Neuronal stem cell (in vitro differentiated cells): ENCODE measurements at regions not wholly inside any gene's neighbourhood (a gene's known extent, or its start where the extent isn't known, plus 50 kb on each side); places are given as distances from the start of the nearest gene placed in this dataset.
A peak's percentile ranks its signal among the peaks of the same experiment; 100 is the strongest.

ENCODE experiments used
- DNase-seq: peaks from one replicate; pipeline ENCODE4 v3.0.0-alpha.2; 2013; ENCODE audit warnings: low spot score
- H2AFZ ChIP-seq: one replicate; pipeline ENCODE4 v1.6.1; 2013; ENCODE audit warnings: mild to moderate bottlenecking, low read length, inconsistent platforms
- H2AK5ac ChIP-seq: 2 replicates; pipeline ENCODE4 v1.6.1; 2013; ENCODE audit warnings: low read depth, mild to moderate bottlenecking, inconsistent platforms, low read length, moderate library complexity, mixed read lengths
- H2BK120ac ChIP-seq: 2 replicates; pipeline ENCODE4 v1.6.1; 2013; ENCODE audit warnings: low read depth, mild to moderate bottlenecking, inconsistent platforms, low read length, moderate library complexity, mixed read lengths
- H2BK12ac ChIP-seq: one replicate; pipeline ENCODE4 v1.6.1; 2013; ENCODE audit warnings: low read length, inconsistent platforms
- H2BK15ac ChIP-seq: 2 replicates; pipeline ENCODE4 v1.6.1; 2013; ENCODE audit warnings: mild to moderate bottlenecking, low read length, inconsistent platforms, mixed read lengths
- H2BK5ac ChIP-seq: one replicate; pipeline ENCODE4 v1.6.1; 2013; ENCODE audit warnings: inconsistent platforms, mild to moderate bottlenecking, low read length, moderate library complexity
- H3K14ac ChIP-seq: one replicate; pipeline ENCODE4 v1.6.1; 2013; ENCODE audit warnings: low read length, inconsistent platforms
- H3K18ac ChIP-seq: 2 replicates; pipeline ENCODE4 v1.6.1; 2013; ENCODE audit warnings: low read length, inconsistent platforms
- H3K23ac ChIP-seq: 2 replicates; pipeline ENCODE4 v1.6.1; 2013; ENCODE audit warnings: low read depth, mild to moderate bottlenecking, mixed read lengths, low read length, inconsistent platforms; ENCODE audit not compliant: poor library complexity
- H3K27ac ChIP-seq: replicated peaks from 3 replicates; pipeline ENCODE4 v1.5.1; 2013; ENCODE audit warnings: low read length, inconsistent platforms
- H3K27me3 ChIP-seq, 3 experiments: 2 replicates each; pipeline ENCODE4 v1.6.1; 2013; ENCODE audit warnings: low read length in 3 of 3, mild to moderate bottlenecking in 2 of 3, inconsistent platforms in 1 of 3, low read depth in 1 of 3, mixed read lengths in 1 of 3, moderate library complexity in 1 of 3; ENCODE audit not compliant: control insufficient read depth in 3 of 3, insufficient read depth in 3 of 3
- H3K36me3 ChIP-seq, 2 donors: replicated peaks in 1 of 2; 2 replicates each; pipeline ENCODE4 v1.6.1; 2013; ENCODE audit warnings: low read length in 2 of 2; ENCODE audit not compliant: control insufficient read depth in 2 of 2, insufficient read depth in 2 of 2
- H3K4ac ChIP-seq: 2 replicates; pipeline ENCODE4 v1.6.1; 2013; ENCODE audit warnings: inconsistent platforms, mild to moderate bottlenecking, low read length, moderate library complexity
- H3K4me1 ChIP-seq, 2 donors: 1 replicate in 1 of 2; 2 replicates in 1 of 2; pipeline ENCODE4 v1.6.1; 2013; ENCODE audit warnings: low read length in 2 of 2, low read depth in 1 of 2; ENCODE audit not compliant: control insufficient read depth in 2 of 2, insufficient read depth in 1 of 2
- H3K4me2 ChIP-seq: one replicate; pipeline ENCODE4 v1.6.1; 2013; ENCODE audit warnings: mild to moderate bottlenecking, low read length, inconsistent platforms; ENCODE audit not compliant: insufficient read depth, poor library complexity, severe bottlenecking
- H3K4me3 ChIP-seq, 2 donors: 2 replicates each; pipeline ENCODE4 v1.5.1; 2013; ENCODE audit warnings: low read length in 2 of 2, mild to moderate bottlenecking in 2 of 2, inconsistent platforms in 1 of 2, moderate library complexity in 1 of 2
- H3K79me1 ChIP-seq: one replicate; pipeline ENCODE4 v1.6.1; 2013; ENCODE audit warnings: low read depth, mild to moderate bottlenecking, inconsistent platforms, low read length, moderate library complexity
- H3K9ac ChIP-seq: one replicate; pipeline ENCODE4 v1.6.1; 2013; ENCODE audit warnings: mild to moderate bottlenecking, low read depth, low read length, inconsistent platforms; ENCODE audit not compliant: poor library complexity
- H3K9me3 ChIP-seq, 2 donors: replicated peaks in 1 of 2; 2 replicates each; pipeline versions ENCODE3 to v1.6.1; 2013; ENCODE audit warnings: low read length in 2 of 2, mild to moderate bottlenecking in 2 of 2, inconsistent platforms in 1 of 2, low read depth in 1 of 2, mixed read lengths in 1 of 2, moderate library complexity in 1 of 2; ENCODE audit not compliant: control insufficient read depth in 2 of 2, insufficient read depth in 1 of 2
- H4K8ac ChIP-seq: one replicate; pipeline ENCODE4 v1.6.1; 2013; ENCODE audit warnings: low read depth, mild to moderate bottlenecking, inconsistent platforms, low read length, moderate library complexity
- H4K91ac ChIP-seq: one replicate; pipeline ENCODE4 v1.6.1; 2013; ENCODE audit warnings: low read length, low read depth, mild to moderate bottlenecking, inconsistent platforms; ENCODE audit not compliant: poor library complexity
- WGBS, 2 donors: extraction: QIAGEN DNeasy Blood & Tissue Kit; methylation state at CpG; one replicate each; pipeline ENCODE4 v1.1.7; 2013; ENCODE audit warnings: missing lambda C conversion rate in 2 of 2, mixed read lengths in 1 of 2; ENCODE audit not compliant: insufficient read length in 2 of 2, insufficient replicate concordance in 1 of 2; ENCODE audit errors: extremely low coverage in 2 of 2; 5-methylcytosine and 5-hydroxymethylcytosine counted together

DNA sequence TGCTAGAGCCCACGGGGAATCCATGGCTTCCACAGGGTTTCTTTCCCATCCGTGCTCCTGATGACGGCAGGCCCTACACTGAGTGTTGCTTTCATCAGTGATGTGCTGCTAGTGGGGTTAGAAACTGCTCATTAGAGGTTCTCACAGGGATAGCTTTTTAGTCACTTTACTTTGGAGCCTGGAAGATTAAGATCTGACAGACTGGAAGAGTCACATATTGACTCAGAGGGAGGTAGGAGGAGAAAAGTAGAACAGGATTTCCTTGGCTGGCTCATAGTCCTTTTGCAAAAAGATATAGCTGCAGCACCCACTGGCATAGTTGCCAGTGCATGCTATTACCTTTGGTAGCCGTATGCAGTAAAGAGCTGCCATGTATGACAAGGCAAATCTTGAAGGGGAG, 890.3 kb downstream of the C6orf118 start:
- no peak overlapping the region for H2BK12ac ChIP-seq
- no peak overlapping the region for H2AK5ac ChIP-seq
- H3K4me1 ChIP-seq, result peaks cover 2 to 24% of the 10 kb centered on the region in 2 donors
- H3K9me3 ChIP-seq, result peaks cover 12 to 23% of the 10 kb centered on the region in 2 donors
- DNase-seq, result no peak
- H3K14ac ChIP-seq, result no peak overlapping the region
- WGBS, 2 donors, result no CpG with 5 or more reads among the region's 4 CpGs
- H3K18ac ChIP-seq, result no peak overlapping the region
- H2AFZ ChIP-seq, result peak overlapping the region; percentile 52
- no peak overlapping the region for H3K4me2 ChIP-seq
- H4K8ac ChIP-seq, result no peak overlapping the region
- no peak overlapping the region for H3K4ac ChIP-seq
- H3K27me3 ChIP-seq, result no peaks in the 10 kb centered on the region
- no peaks in the 10 kb centered on the region for H3K36me3 ChIP-seq
- no peak overlapping the region for H3K4me3 ChIP-seq
- no peak overlapping the region for H2BK120ac ChIP-seq
- no peak overlapping the region for H3K23ac ChIP-seq
- no peaks in the 10 kb centered on the region for H3K79me1 ChIP-seq
- no peak overlapping the region for H3K27ac ChIP-seq
- H4K91ac ChIP-seq, result no peak overlapping the region
- H2BK5ac ChIP-seq, result no peak overlapping the region
- H2BK15ac ChIP-seq, result no peak overlapping the region
- H3K9ac ChIP-seq, result no peak overlapping the region

DNA sequence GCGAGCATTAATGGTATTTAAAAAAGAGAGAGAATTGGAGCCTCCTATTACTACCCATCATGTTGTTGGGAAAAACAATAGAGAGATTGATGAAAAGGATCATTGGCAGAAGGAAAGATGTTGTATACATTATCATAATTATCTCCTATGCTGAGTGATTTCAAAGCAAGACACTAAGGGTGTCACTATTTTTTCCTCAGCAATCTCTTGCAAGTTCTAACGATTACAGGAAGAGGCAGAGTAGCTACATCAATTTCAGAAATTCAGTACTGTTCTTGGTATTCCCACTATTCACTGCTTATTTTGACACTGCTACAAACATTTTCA, 891.2 kb downstream of the C6orf118 start:
- Histone ChIP-seq H3K79me1 (no peaks in the 10 kb centered on the region), H3K27ac (no peak overlapping the region), H3K27me3 (no peaks in the 10 kb centered on the region), H3K14ac (no peak overlapping the region), H3K36me3 (no peaks in the 10 kb centered on the region), H3K4me1 (peaks cover 2 to 24% of the 10 kb centered on the region in 2 donors), H3K4me3 (no peak overlapping the region), H4K91ac (no peak overlapping the region), H2AK5ac (no peak overlapping the region), H3K18ac (no peak overlapping the region), H3K23ac (no peak overlapping the region), H2BK120ac (no peak overlapping the region), H3K9me3 (peaks cover 8 to 17% of the 10 kb centered on the region in 2 donors), H3K4ac (no peak overlapping the region), H2BK15ac (no peak overlapping the region), H2BK5ac (no peak overlapping the region), H3K9ac (no peak overlapping the region), H2BK12ac (no peak overlapping the region), H3K4me2 (no peak overlapping the region), H2AFZ (no peak overlapping the region), H4K8ac (no peak overlapping the region)
- DNase-seq, result no peak
- WGBS, 2 donors, result no CpG with 5 or more reads among the region's 2 CpGs

DNA sequence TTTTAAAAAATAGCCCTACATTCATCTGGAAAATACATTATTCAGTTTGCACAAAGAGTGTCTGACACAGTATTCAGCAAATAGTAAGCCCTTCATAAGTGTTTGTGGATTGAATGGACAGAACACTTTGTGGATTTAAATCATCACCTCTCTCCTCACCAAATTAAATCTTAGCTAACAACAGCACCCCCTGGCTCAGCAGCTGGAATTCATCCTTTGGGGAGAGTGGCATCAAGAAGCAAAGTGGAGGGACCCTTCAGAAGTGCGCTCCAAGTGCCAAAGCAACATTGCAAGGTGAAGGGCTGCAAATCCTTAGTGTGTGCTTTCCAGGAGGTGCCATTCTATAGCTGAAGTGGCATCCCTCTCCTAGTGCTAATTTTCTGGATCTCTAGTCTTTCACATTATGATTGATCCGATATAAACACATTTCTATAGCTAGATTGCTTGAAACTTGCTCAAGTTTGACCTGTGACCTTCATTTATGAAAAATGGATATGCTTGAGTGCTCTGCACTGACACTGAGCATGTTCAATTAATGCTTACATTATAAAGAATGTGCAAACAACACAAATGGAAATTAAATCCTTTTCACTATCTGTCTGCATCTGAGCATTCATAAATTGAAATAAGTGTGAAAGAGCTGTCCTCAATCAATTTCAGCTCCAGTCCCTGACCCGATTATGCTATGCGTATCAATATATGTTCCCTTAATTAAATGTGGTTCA, 891.7 kb downstream of the C6orf118 start:
- H2BK12ac ChIP-seq, result no peak overlapping the region
- no peak overlapping the region for H4K91ac ChIP-seq
- no peak overlapping the region for H3K9ac ChIP-seq
- H3K14ac ChIP-seq, result no peak overlapping the region
- no peak overlapping the region for H2AFZ ChIP-seq
- no peak overlapping the region for H3K4ac ChIP-seq
- DNase-seq, result no peak
- H3K36me3 ChIP-seq, result no peaks in the 10 kb centered on the region
- H2BK15ac ChIP-seq, result no peak overlapping the region
- H4K8ac ChIP-seq, result no peak overlapping the region
- no peak overlapping the region for H3K4me2 ChIP-seq
- no CpG with 5 or more reads among the region's 4 CpGs for WGBS, 2 donors
- H3K9me3 ChIP-seq, result peaks cover 6 to 14% of the 10 kb centered on the region in 2 donors
- no peak overlapping the region for H2BK5ac ChIP-seq
- H3K23ac ChIP-seq, result no peak overlapping the region
- peaks cover 2 to 24% of the 10 kb centered on the region in 2 donors for H3K4me1 ChIP-seq
- H3K27me3 ChIP-seq, result no peaks in the 10 kb centered on the region
- H2BK120ac ChIP-seq, result no peak overlapping the region
- no peak overlapping the region for H3K27ac ChIP-seq
- H3K79me1 ChIP-seq, result no peaks in the 10 kb centered on the region
- H3K18ac ChIP-seq, result no peak overlapping the region
- H3K4me3 ChIP-seq, result no peak overlapping the region
- no peak overlapping the region for H2AK5ac ChIP-seq

DNA sequence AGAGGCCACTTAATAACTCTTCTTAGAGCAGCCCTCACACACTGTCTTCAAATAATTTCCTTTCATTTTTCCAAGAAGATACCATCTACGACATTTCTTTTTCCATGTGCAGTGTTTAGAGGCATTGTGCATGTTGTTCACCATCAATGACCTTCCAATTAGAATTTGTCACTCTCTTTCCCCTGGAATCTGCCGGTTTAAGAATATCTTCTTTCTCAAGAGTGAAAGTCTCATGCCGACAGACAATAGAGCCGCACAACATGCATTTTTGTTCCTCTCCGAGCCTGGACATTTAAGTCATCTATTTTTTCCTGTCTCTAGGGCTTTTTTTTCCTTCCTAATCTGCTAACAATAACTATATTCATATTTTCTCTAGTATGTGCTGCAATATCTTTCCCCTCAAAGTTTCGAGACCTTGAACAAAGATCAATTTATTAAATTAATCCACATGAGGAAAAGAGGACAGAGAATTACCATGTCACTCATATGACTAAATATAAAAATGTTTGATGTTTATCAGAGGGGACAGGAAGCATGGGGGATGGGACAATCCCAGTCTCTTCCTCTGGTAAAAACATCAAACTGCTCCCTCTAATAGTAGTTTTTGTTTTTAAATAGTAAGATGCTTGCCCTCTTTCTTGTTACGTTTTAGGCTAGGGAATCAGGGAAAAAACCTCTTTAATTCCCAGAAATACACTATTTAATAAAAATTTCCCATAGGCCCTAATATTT, 893.4 kb downstream of the C6orf118 start:
- peak; percentile 29 for DNase-seq
- WGBS, 2 donors, result no CpG with 5 or more reads among the region's 7 CpGs
- Histone ChIP-seq H3K18ac (no peak overlapping the region), H3K9ac (no peak overlapping the region), H3K4ac (no peak overlapping the region), H3K23ac (no peak overlapping the region), H3K4me2 (no peak overlapping the region), H3K4me3 (no peak overlapping the region), H3K4me1 (peaks cover 2 to 24% of the 10 kb centered on the region in 2 donors), H2BK12ac (no peak overlapping the region), H2BK15ac (no peak overlapping the region), H4K8ac (no peak overlapping the region), H2AFZ (peak overlapping the region; percentile 74), H3K36me3 (no peaks in the 10 kb centered on the region), H2BK5ac (no peak overlapping the region), H3K9me3 (peaks cover 0 to under 1% of the 10 kb centered on the region in 2 donors), H3K14ac (no peak overlapping the region), H4K91ac (no peak overlapping the region), H2AK5ac (no peak overlapping the region), H3K79me1 (no peaks in the 10 kb centered on the region), H3K27me3 (no peaks in the 10 kb centered on the region), H3K27ac (no peak overlapping the region), H2BK120ac (no peak overlapping the region)
